HG02943 (cell line): ENCODE measurements at regions not wholly inside any gene's neighbourhood (a gene's known extent, or its start where the extent isn't known, plus 50 kb on each side); places are given as distances from the start of the nearest gene placed in this dataset.
"Not testable (repeated sequence)": the region's sequence is repeated elsewhere in the genome, so short reads cannot be mapped to it uniquely, and the experiment has no call there.

Source experiments
- ATAC-seq: cut with Tn5 transposase; IDR thresholded peaks from one replicate; pipeline ENCODE4 v1.9.1; 2021; ENCODE audit warnings: mild to moderate bottlenecking, low read depth, moderate library complexity; ENCODE audit not compliant: unreplicated experiment

- ATAC-seq = no peak
Measured at GRCh38 chr5:12230659-12231058, 326.4 kb upstream of the CTNND2 start.

GRCh38 chr5:12217039-12217438, 312.8 kb upstream of the CTNND2 start:
- ATAC-seq = no peak

- ATAC-seq = no peak
Measured at GRCh38 chr5:12214267-12215015, 310.2 kb upstream of the CTNND2 start.

GRCh38 chr5:12208366-12209100, 304.3 kb upstream of the CTNND2 start:
- no peak for ATAC-seq

- no peak for ATAC-seq
Measured at GRCh38 chr5:12204761-12205160, 300.5 kb upstream of the CTNND2 start.

- no peak for ATAC-seq
Measured at GRCh38 chr5:12193536-12193935, 289.3 kb upstream of the CTNND2 start.

- no peak for ATAC-seq
Measured at GRCh38 chr5:12183003-12183402, 278.8 kb upstream of the CTNND2 start.

- ATAC-seq = no peak
Measured at GRCh38 chr5:12177851-12178250, 273.6 kb upstream of the CTNND2 start.

GRCh38 chr5:12177225-12177624, 273.0 kb upstream of the CTNND2 start:
- ATAC-seq = no peak

- no peak for ATAC-seq
Measured at GRCh38 chr5:12175914-12176585, 271.8 kb upstream of the CTNND2 start.

GRCh38 chr5:12174734-12175133, 270.5 kb upstream of the CTNND2 start:
- ATAC-seq = no peak

GRCh38 chr5:12169536-12169935, 265.3 kb upstream of the CTNND2 start:
- no peak for ATAC-seq

GRCh38 chr5:12162863-12163262, 258.6 kb upstream of the CTNND2 start:
- no peak for ATAC-seq

GRCh38 chr5:12147513-12147912, 243.3 kb upstream of the CTNND2 start:
- no peak for ATAC-seq

- ATAC-seq = no peak
Measured at GRCh38 chr5:12141496-12141895, 237.2 kb upstream of the CTNND2 start.

GRCh38 chr5:12133520-12133919, 229.3 kb upstream of the CTNND2 start:
- ATAC-seq = no peak

- ATAC-seq = not testable (repeated sequence)
Measured at GRCh38 chr5:12131020-12131419, 226.8 kb upstream of the CTNND2 start.

GRCh38 chr5:12125895-12126294, 221.6 kb upstream of the CTNND2 start:
- ATAC-seq = no peak

GRCh38 chr5:12119657-12120056, 215.4 kb upstream of the CTNND2 start:
- ATAC-seq = no peak

GRCh38 chr5:12114075-12114474, 209.8 kb upstream of the CTNND2 start:
- no peak for ATAC-seq

- ATAC-seq = no peak
Measured at GRCh38 chr5:12113062-12113461, 208.8 kb upstream of the CTNND2 start.
